ENCODE measurements at regions not wholly inside any gene's neighbourhood (a gene's known extent, or its start where the extent isn't known, plus 50 kb on each side); places are given as distances from the start of the nearest gene placed in this dataset.

GRCh38 chr12:127193341-127193740 is 1073.6 kb upstream of the TMEM132C start:
- TF ChIP-seq CTCF (IDR thresholded peaks at IDR 0.05) (no peak), MAX (CRISPR knock-in tag; IDR thresholded peaks at IDR 0.05) (no peak), USF1 (CRISPR knock-in tag; IDR thresholded peaks at IDR 0.05) (no peak)
